HEK293 (cell line): ENCODE measurements at regions not wholly inside any gene's neighbourhood (a gene's known extent, or its start where the extent isn't known, plus 50 kb on each side); places are given as distances from the start of the nearest gene placed in this dataset.

Experiments used
- CTCF ChIP-seq: fragments of 450-650 bp; formaldehyde crosslinking; IDR thresholded peaks from 2 replicates; pipeline ENCODE4 v1.5.1; 2016; ENCODE audit warnings: missing biosample characterization, missing genetic modification characterization
- HOXD13 ChIP-seq: sonication (generic); formaldehyde crosslinking; IDR thresholded peaks from 2 replicates; pipeline ENCODE4 v1.8.0; 2022; ENCODE audit warnings: missing genetic modification reagents, borderline replicate concordance
- ZBTB11 ChIP-seq: fragments of 450-650 bp; formaldehyde crosslinking; conservative IDR thresholded peaks from 2 replicates; pipeline ENCODE4 v1.5.1; 2016; ENCODE audit warnings: low read depth, missing biosample characterization, missing genetic modification characterization
- ZNF121 ChIP-seq: fragments of 450-650 bp; formaldehyde crosslinking; IDR thresholded peaks from 2 replicates; pipeline ENCODE4 v1.5.1; 2016; ENCODE audit warnings: missing biosample characterization, missing genetic modification characterization
- TF ChIP-seq, protein P1 (sequence below): sonication (generic); formaldehyde crosslinking; IDR thresholded peaks from 2 replicates; pipeline ENCODE4 v1.8.1; 2022; ENCODE audit warnings: mild to moderate bottlenecking, moderate library complexity, missing genetic modification reagents

- TF ChIP-seq HOXD13 (no peak), ZNF121 (tag by site-specific recombination) (no peak), CTCF (no peak), ZBTB11 (tag by site-specific recombination) (no peak)
- TF ChIP-seq, protein P1, sequence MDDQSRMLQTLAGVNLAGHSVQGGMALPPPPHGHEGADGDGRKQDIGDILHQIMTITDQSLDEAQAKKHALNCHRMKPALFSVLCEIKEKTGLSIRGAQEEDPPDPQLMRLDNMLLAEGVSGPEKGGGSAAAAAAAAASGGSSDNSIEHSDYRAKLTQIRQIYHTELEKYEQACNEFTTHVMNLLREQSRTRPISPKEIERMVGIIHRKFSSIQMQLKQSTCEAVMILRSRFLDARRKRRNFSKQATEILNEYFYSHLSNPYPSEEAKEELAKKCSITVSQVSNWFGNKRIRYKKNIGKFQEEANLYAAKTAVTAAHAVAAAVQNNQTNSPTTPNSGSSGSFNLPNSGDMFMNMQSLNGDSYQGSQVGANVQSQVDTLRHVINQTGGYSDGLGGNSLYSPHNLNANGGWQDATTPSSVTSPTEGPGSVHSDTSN (CRISPR knock-in tag) = no peak
Observed at GRCh38 chr15:60259469-60259868, 138.3 kb downstream of the ANXA2 start.
